Liver (tissue), 8 donors: ENCODE measurements at regions not wholly inside any gene's neighbourhood (a gene's known extent, or its start where the extent isn't known, plus 50 kb on each side); places are given as distances from the start of the nearest gene placed in this dataset.

Source experiments
- DNase-seq: peaks from one replicate; pipeline ENCODE4 v3.0.0-alpha.2; 2017; ENCODE audit warnings: low spot score
- H3K27ac ChIP-seq, 2 donors: one replicate each; pipeline ENCODE4 v1.7.0; 2013; ENCODE audit warnings: inconsistent platforms in 2 of 2, low read length in 2 of 2, control low read depth in 1 of 2, low read depth in 1 of 2, mild to moderate bottlenecking in 1 of 2
- H3K27me3 ChIP-seq, 4 donors: one replicate each; pipeline versions ENCODE4 v1.6.1 to v1.7.0; 2013; ENCODE audit warnings: low read length in 3 of 4, inconsistent platforms in 1 of 4, mild to moderate bottlenecking in 1 of 4, moderate library complexity in 1 of 4; ENCODE audit not compliant: control insufficient read depth in 4 of 4, insufficient read depth in 4 of 4
- H3K36me3 ChIP-seq, 4 donors: one replicate each; pipeline versions ENCODE4 v1.6.1 to v1.7.0; 2013; ENCODE audit warnings: low read length in 3 of 4, mild to moderate bottlenecking in 3 of 4, low read depth in 1 of 4, moderate library complexity in 1 of 4; ENCODE audit not compliant: control insufficient read depth in 4 of 4, insufficient read depth in 3 of 4
- H3K4me1 ChIP-seq, 4 donors: one replicate each; pipeline versions ENCODE4 v1.6.1 to v1.7.0; 2013; ENCODE audit warnings: low read length in 3 of 4, mild to moderate bottlenecking in 3 of 4, moderate library complexity in 1 of 4; ENCODE audit not compliant: control insufficient read depth in 4 of 4, insufficient read depth in 4 of 4
- H3K4me3 ChIP-seq, 3 donors: one replicate each; pipeline versions ENCODE4 v1.6.1 to v1.7.0; 2013; ENCODE audit warnings: low read length in 3 of 3, control low read depth in 1 of 3, low read depth in 1 of 3, mild to moderate bottlenecking in 1 of 3
- H3K9ac ChIP-seq, 2 donors: one replicate each; pipeline ENCODE4 v1.7.0; 2013; ENCODE audit warnings: low read length in 2 of 2, mild to moderate bottlenecking in 2 of 2, moderate library complexity in 2 of 2, control low read depth in 1 of 2, low read depth in 1 of 2
- H3K9me3 ChIP-seq, 4 donors: one replicate each; pipeline versions ENCODE4 v1.6.1 to v1.7.0; 2013; ENCODE audit warnings: low read length in 3 of 4; ENCODE audit not compliant: control insufficient read depth in 4 of 4
- ATF3 ChIP-seq: IDR thresholded peaks from 2 replicates; pipeline ENCODE4 v1.6.1; 2016; ENCODE audit warnings: antibody characterized with exemption
- CTCF ChIP-seq: fragments of 150-350 bp; IDR thresholded peaks from 2 replicates; pipeline ENCODE4 v1.5.1; 2017; ENCODE audit warnings: improper control_type of control experiment, low read depth, low read length; ENCODE audit not compliant: missing input control
- EGR1 ChIP-seq, 2 donors: IDR thresholded peaks; 2 replicates each; pipeline ENCODE4 v1.6.1; 2016 to 2018; ENCODE audit warnings: antibody characterized with exemption in 2 of 2, low read depth in 2 of 2
- FOXA1 ChIP-seq: IDR thresholded peaks from 2 replicates; pipeline ENCODE4 v1.6.1; 2016; ENCODE audit warnings: antibody characterized with exemption
- FOXA2 ChIP-seq: IDR thresholded peaks from 2 replicates; pipeline ENCODE4 v1.6.1; 2016; ENCODE audit warnings: antibody characterized with exemption
- GABPA ChIP-seq, 2 donors: IDR thresholded peaks in 1 of 2; conservative IDR thresholded peaks in 1 of 2; 2 replicates each; pipeline ENCODE4 v1.6.1; 2016; ENCODE audit warnings: antibody characterized with exemption in 2 of 2, mild to moderate bottlenecking in 1 of 2, moderate library complexity in 1 of 2
- HNF4A ChIP-seq, 2 donors: conservative IDR thresholded peaks; 2 replicates each; pipeline ENCODE4 v1.6.1; 2016; ENCODE audit warnings: antibody characterized with exemption in 2 of 2, mild to moderate bottlenecking in 2 of 2
- HNF4G ChIP-seq: IDR thresholded peaks from 2 replicates; pipeline ENCODE4 v1.6.1; 2016; ENCODE audit warnings: antibody characterized with exemption
- JUND ChIP-seq, 2 donors: IDR thresholded peaks; 2 replicates each; pipeline ENCODE4 v1.6.1; 2016; ENCODE audit warnings: antibody characterized with exemption in 2 of 2
- NR2F2 ChIP-seq: IDR thresholded peaks from 2 replicates; pipeline ENCODE4 v1.6.1; 2016; ENCODE audit warnings: antibody characterized with exemption
- RAD21 ChIP-seq, 2 donors: IDR thresholded peaks; 2 replicates each; pipeline ENCODE4 v1.6.1; 2016; ENCODE audit warnings: antibody characterized with exemption in 2 of 2, mild to moderate bottlenecking in 2 of 2
- SP1 ChIP-seq: IDR thresholded peaks from 2 replicates; pipeline ENCODE4 v1.6.1; 2018; ENCODE audit warnings: antibody characterized with exemption, mild to moderate bottlenecking
- TAF1 ChIP-seq: conservative IDR thresholded peaks from 2 replicates; pipeline ENCODE4 v1.6.1; 2016; ENCODE audit warnings: antibody characterized with exemption, mild to moderate bottlenecking
- YY1 ChIP-seq: IDR thresholded peaks from 2 replicates; pipeline ENCODE4 v1.6.1; 2016; ENCODE audit warnings: antibody characterized with exemption, mild to moderate bottlenecking
- WGBS: extraction: QIAGEN DNeasy Blood & Tissue Kit; methylation state at CpG from one replicate; pipeline ENCODE4 v1.1.7; 2013; 5-methylcytosine and 5-hydroxymethylcytosine counted together
- TF ChIP-seq, protein P1 (sequence below): IDR thresholded peaks from 2 replicates; pipeline ENCODE4 v1.6.1; 2016; ENCODE audit warnings: antibody characterized with exemption
- TF ChIP-seq, protein P2 (sequence below): IDR thresholded peaks from 2 replicates; pipeline ENCODE4 v1.6.1; 2016; ENCODE audit warnings: antibody characterized with exemption
- TF ChIP-seq, protein P3 (sequence below): IDR thresholded peaks from 2 replicates; pipeline ENCODE4 v1.6.1; 2016; ENCODE audit warnings: antibody characterized with exemption, mild to moderate bottlenecking
- donor health status: healthy.
- donor health status: healthy.
- donor health status: healthy.
- donor health status: healthy.
- donor health status: healthy.

DNA sequence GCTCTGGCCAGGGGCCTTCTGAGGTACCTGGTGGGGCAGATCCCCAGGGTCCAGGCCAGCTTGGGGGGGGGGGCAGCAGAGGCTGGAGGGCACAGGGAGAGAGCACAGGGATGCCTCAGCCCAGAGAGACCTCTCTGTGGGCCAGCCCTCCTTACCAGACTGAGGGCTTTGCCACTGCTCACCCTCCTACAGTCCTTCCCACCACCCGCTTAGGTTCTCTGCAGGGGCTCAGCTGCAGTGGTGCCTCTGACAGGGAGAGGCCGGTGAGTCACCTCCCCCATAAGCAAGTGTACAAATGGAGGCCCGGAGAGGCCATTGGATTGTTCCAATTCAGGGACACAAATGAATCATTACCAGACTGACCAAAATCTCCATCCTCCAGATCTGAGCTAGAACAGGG is 68.1 kb upstream of the LMO1 start:
- H3K9ac ChIP-seq: no peak overlapping the region
- 86% methylated on average over 3 of the region's 3 CpGs for WGBS

More for the DNA sequence above, 68.1 kb upstream of the LMO1 start:
- no peak for DNase-seq
- Histone ChIP-seq H3K27ac (no peak overlapping the region), H3K4me1 (peaks cover 0 to 2% (median 0%) of the 10 kb centered on the region in 4 donors), H3K36me3 (no peaks in the 10 kb centered on the region), H3K4me3 (no peak overlapping the region), H3K9me3 (no peaks in the 10 kb centered on the region), H3K27me3 (peaks cover 0 to 3% (median 0%) of the 10 kb centered on the region in 4 donors)
- TF ChIP-seq YY1 (no peak), ATF3 (no peak), NR2F2 (no peak), SP1 (no peak), FOXA1 (no peak), JUND (IDR thresholded peaks at IDR 0.05) (no peak), HNF4G (no peak), GABPA (IDR thresholded peaks at IDR 0.05 in 1 of 2, conservative IDR thresholded peaks at IDR 0.05 in 1 of 2) (no peak), TAF1 (no peak), CTCF (no peak), RAD21 (IDR thresholded peaks at IDR 0.05) (no peak), FOXA2 (no peak), EGR1 (IDR thresholded peaks at IDR 0.05; ENCODE audit: low read depth in 2 of 2) (no peak), HNF4A (conservative IDR thresholded peaks at IDR 0.05) (no peak)
- TF ChIP-seq, protein P1, sequence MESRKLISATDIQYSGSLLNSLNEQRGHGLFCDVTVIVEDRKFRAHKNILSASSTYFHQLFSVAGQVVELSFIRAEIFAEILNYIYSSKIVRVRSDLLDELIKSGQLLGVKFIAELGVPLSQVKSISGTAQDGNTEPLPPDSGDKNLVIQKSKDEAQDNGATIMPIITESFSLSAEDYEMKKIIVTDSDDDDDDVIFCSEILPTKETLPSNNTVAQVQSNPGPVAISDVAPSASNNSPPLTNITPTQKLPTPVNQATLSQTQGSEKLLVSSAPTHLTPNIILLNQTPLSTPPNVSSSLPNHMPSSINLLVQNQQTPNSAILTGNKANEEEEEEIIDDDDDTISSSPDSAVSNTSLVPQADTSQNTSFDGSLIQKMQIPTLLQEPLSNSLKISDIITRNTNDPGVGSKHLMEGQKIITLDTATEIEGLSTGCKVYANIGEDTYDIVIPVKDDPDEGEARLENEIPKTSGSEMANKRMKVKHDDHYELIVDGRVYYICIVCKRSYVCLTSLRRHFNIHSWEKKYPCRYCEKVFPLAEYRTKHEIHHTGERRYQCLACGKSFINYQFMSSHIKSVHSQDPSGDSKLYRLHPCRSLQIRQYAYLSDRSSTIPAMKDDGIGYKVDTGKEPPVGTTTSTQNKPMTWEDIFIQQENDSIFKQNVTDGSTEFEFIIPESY: no peak
- TF ChIP-seq, protein P2, sequence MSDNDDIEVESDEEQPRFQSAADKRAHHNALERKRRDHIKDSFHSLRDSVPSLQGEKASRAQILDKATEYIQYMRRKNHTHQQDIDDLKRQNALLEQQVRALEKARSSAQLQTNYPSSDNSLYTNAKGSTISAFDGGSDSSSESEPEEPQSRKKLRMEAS: no peak
- TF ChIP-seq, protein P3, sequence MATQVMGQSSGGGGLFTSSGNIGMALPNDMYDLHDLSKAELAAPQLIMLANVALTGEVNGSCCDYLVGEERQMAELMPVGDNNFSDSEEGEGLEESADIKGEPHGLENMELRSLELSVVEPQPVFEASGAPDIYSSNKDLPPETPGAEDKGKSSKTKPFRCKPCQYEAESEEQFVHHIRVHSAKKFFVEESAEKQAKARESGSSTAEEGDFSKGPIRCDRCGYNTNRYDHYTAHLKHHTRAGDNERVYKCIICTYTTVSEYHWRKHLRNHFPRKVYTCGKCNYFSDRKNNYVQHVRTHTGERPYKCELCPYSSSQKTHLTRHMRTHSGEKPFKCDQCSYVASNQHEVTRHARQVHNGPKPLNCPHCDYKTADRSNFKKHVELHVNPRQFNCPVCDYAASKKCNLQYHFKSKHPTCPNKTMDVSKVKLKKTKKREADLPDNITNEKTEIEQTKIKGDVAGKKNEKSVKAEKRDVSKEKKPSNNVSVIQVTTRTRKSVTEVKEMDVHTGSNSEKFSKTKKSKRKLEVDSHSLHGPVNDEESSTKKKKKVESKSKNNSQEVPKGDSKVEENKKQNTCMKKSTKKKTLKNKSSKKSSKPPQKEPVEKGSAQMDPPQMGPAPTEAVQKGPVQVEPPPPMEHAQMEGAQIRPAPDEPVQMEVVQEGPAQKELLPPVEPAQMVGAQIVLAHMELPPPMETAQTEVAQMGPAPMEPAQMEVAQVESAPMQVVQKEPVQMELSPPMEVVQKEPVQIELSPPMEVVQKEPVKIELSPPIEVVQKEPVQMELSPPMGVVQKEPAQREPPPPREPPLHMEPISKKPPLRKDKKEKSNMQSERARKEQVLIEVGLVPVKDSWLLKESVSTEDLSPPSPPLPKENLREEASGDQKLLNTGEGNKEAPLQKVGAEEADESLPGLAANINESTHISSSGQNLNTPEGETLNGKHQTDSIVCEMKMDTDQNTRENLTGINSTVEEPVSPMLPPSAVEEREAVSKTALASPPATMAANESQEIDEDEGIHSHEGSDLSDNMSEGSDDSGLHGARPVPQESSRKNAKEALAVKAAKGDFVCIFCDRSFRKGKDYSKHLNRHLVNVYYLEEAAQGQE: no peak
